D721Med (cell line): ENCODE measurements at regions not wholly inside any gene's neighbourhood (a gene's known extent, or its start where the extent isn't known, plus 50 kb on each side); places are given as distances from the start of the nearest gene placed in this dataset.

ENCODE experiments used
- DNase-seq: peaks from one replicate; pipeline ENCODE4 v3.0.0; 2011; ENCODE audit warnings: low spot score; ENCODE audit not compliant: insufficient read length
- FAIRE-seq: peaks from 2 replicates; lab custom pipeline; 2011; peaks lifted over from hg19 to GRCh38; lab: Jason Lieb, UNC
- CTCF ChIP-seq: IDR thresholded peaks from 2 replicates; pipeline ENCODE4 v1.5.1; 2012; ENCODE audit warnings: mild to moderate bottlenecking, control low read depth; ENCODE audit not compliant: insufficient read depth; ENCODE audit errors: missing control alignments

GRCh38 chr12:88300931-88301330 is 158.8 kb downstream of the TMTC3 start:
- DNase-seq, result no peak
- no peak for FAIRE-seq
- TF ChIP-seq CTCF, result no peak

DNA sequence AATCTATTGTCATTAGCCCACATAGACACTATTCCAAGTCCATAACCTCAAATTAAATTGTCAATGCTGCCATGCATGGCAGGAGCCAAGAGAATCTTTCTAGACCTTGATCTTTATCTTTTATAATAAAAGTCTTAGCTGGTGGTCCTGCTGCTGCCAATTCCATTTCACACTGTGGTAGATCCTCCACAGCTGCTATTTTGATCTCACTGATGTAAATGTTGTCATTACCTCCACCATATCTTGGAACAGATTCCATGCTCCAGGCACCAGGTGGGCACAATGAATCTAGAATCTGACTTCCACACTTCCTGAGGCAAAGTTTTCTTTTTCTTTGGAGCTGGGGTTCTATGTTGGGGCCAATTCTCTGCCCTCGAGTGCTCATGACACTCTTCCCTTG is 161.2 kb downstream of the TMTC3 start:
- TF ChIP-seq CTCF, result no peak
- FAIRE-seq (no peak), DNase-seq (no peak)

GRCh38 chr12:88305254-88305890 is 163.3 kb downstream of the TMTC3 start:
- FAIRE-seq, result no peak
- DNase-seq, result no peak
- no peak for TF ChIP-seq CTCF

GRCh38 chr12:88306471-88307069 is 164.5 kb downstream of the TMTC3 start:
- DNase-seq (no peak), FAIRE-seq (no peak)
- TF ChIP-seq CTCF, result no peak

DNA sequence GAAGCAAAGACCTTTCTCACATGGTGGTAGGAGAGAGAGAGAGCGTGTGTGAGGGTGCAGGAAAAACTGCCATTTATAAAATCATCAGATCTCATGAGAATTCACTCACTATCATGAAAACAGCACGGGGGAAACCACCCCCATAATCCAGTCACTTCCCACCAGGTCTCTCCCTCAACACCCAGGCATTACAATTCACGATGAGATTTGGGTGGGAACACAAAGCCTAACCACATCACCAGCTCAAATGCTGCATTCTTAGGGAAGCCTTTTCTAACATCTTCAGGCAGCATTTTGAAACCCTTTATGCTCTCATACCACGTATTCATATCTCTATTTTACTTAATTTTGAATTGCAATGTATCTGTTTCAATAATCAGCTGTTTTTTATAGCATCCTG is 165.9 kb downstream of the TMTC3 start:
- DNase-seq (no peak), FAIRE-seq (no peak)
- no peak for TF ChIP-seq CTCF

DNA sequence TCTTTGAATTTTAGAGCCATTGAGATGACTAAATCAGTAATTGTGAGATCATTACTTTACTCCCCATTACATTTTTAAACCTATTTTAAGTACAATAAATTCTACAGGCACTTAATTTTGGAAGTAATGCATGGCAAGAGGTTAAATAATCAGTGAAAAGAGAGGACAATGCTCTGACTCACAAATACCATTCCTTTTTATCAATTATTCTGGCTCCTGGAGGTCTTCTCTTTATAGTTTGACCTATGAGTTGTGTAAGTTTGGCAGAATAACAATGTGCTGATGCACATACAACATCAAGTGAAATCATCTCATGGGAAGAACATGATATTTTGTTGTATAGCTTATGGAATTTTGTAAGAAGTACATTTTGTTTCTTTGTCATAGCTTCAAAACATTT is 166.7 kb downstream of the TMTC3 start:
- FAIRE-seq, result no peak
- no peak for DNase-seq
- no peak for TF ChIP-seq CTCF

GRCh38 chr12:88309546-88309945 is 167.4 kb downstream of the TMTC3 start:
- FAIRE-seq, result no peak
- no peak for DNase-seq
- TF ChIP-seq CTCF, result no peak
